GM18511 (cell line): ENCODE measurements at regions not wholly inside any gene's neighbourhood (a gene's known extent, or its start where the extent isn't known, plus 50 kb on each side); places are given as distances from the start of the nearest gene placed in this dataset.

Source experiments
- ATAC-seq: cut with Tn5 transposase; IDR thresholded peaks from one replicate; pipeline ENCODE4 v1.9.1; 2021; ENCODE audit warnings: mild to moderate bottlenecking, moderate library complexity; ENCODE audit not compliant: unreplicated experiment

DNA sequence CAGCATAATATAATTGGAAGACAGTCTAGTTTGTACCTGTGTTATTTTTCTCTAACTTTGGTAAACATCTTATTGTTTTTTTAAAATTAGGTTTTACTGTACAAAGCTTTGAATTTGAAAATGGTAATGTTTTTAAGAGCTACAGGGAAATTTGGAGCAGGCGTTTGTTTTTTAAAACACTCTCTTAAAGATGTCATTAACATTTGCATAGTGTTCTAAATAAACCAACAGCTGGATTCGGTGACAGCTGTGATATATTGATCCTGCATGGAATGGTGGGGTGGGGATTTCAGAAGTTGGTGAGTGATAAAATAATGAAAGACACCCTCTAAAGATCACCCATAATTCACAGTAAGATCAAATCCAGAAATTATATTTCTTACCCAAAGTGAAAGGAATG is 97.9 kb upstream of the PRL start:
- no peak for ATAC-seq

DNA sequence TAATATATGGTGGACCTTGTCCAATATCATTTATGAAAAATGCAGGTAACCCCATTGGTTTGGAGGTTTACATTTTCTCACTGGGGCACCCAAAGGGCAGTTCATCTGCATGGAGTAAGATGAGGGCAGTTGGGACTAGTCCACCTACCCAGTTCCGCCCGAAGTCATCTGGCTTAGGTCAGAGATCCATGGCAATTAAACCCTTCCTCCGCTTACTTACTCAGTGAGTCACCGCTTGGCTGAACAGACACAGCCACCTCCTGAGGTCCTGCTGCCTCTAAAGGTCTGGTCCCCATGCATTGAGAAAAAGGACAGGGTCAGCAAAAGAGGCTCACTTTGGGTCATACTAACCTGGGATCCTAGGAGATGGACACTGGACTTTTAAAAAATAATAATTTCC is 102.9 kb upstream of the PRL start:
- no peak for ATAC-seq

GRCh38 chr6:22401206-22401605 is 104.4 kb upstream of the PRL start:
- ATAC-seq, result no peak

GRCh38 chr6:22401932-22402331 is 105.1 kb upstream of the PRL start:
- ATAC-seq, result no peak

GRCh38 chr6:22409486-22409885 is 112.7 kb upstream of the PRL start:
- no peak for ATAC-seq

DNA sequence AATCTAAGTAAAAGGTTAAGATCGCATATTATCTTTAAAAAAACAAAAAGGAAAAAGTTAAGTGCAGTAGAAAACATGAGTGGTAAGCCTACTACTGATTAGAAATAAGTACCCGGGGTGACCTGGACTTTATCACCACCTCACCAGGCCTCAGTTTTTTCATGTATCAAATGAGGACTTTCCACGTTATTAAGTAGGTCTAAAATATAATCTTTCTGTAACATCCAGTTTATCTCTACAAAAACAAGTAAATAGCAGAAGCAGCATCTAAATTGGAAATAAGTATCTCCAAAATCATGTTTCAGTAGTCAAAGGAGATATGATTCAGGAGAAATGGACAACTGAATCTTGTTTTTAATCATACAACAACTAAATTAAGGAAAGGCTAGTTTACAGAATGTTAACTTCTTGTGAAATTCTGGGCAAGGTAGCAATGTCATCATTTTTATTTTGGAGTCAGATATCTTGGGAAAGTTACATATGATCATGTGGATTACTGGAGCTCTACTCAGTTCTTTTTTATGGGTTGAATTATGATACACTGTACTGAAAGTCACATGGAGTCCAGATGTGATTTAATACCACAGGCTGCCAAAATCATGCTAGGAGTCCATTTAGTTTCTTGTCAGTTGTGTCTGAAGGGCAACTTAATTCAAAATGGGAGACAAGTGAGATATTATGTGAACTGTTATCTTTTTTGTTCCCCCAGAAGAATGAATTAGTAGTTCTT is 114.7 kb upstream of the PRL start:
- ATAC-seq, result no peak

DNA sequence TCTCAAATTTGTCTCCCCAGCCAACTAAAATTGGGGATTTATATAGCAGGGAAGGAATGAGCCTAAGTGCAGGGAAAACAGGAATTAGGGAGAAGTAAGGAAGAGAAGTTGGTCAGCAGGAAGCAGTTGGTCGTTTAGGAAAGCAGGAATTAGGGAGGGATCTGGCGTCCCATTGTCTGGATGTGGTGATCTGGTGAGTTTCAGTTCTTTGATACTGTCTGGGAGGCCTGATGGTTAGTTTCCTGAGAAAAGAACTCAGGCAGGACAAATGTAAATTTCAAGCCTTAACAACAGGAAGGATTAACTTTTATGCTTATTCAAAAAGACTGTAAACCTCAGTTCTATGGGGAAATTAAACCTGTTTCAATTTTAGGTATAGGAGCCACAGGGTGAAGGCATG is 116.2 kb upstream of the PRL start:
- ATAC-seq, result no peak

- ATAC-seq, result no peak
Measured at GRCh38 chr6:22413681-22414311, 117.0 kb upstream of the PRL start.

- ATAC-seq, result no peak
Measured at GRCh38 chr6:22418714-22419113, 121.9 kb upstream of the PRL start.

GRCh38 chr6:22421198-22421597 is 124.4 kb upstream of the PRL start:
- no peak for ATAC-seq

GRCh38 chr6:22424196-22424595 is 127.4 kb upstream of the PRL start:
- ATAC-seq, result no peak

DNA sequence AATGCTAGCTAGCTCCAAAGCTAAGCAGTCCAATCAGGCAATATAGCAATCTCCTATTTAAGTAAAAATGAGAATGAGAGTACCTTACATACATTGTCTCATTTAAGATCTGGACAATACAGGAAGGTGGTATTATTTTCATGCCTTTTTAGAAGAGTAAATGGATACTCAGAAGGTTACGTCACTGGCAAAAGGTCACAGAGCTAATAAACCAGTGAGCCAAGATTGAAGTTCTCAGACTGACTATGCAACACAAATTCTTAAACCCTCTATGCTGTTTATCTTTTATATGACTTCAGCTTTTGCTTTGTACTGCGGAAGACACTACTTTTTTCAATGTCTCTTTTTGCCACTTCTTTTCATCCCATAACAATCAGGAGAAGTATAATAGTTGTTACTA is 135.2 kb upstream of the PRL start:
- no peak for ATAC-seq

DNA sequence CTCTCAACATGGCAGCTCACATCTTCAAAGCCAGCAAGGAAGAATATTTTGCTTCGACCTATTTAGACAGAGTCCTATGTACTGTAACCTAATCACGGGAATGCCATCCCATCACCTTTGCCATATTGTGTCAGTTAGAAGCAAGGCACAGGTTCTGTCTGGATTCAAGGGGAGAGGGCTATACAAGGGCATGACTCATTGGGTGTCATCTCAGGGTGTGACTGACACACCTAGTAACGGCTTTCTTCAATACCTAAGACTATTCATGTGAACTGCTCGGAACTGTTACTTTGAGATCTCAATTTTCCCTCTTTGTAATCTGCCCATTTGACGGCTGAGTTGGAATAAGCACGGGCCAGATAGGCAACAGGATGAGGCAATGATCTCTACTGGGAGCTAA is 135.6 kb upstream of the HDGFL1 start:
- no peak for ATAC-seq

DNA sequence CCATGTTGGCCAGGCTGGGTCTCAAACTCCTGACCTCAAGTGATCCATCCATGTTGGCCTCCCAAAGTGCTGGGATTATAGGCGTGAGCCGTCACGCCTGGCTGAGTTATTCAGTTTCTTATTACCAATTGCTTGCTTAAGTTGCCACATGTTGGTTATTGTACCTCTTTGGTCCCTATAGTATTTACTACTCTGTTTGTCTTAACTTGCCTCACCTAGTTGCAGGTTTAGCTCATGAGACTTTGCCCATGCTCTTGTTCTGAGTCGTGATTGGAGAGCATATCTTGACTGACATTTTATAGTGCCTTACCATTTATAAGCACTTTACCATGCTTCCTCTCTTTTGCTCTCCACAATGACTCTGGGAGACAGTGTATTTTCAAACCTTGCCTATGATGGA is 134.2 kb upstream of the HDGFL1 start:
- ATAC-seq, result no peak

GRCh38 chr6:22436134-22436533 is 133.2 kb upstream of the HDGFL1 start:
- ATAC-seq, result no peak

DNA sequence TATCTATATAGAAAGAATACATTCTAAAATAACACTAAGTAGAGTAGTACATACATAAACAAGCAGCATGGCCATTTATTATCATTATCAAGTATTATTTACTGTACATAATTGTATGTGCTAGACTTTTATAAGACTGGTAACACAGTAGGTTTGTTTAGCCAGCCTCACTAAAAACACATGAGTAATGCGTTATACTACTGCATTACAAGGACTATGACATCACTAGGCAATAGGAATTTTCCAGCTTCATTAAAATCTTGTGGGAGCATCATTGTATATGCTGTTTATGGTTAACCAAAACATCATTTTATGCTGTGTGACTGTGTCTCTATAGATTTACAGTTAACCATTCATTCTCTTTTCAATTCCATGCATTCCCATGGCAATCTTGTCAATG is 131.7 kb upstream of the HDGFL1 start:
- ATAC-seq, result no peak

DNA sequence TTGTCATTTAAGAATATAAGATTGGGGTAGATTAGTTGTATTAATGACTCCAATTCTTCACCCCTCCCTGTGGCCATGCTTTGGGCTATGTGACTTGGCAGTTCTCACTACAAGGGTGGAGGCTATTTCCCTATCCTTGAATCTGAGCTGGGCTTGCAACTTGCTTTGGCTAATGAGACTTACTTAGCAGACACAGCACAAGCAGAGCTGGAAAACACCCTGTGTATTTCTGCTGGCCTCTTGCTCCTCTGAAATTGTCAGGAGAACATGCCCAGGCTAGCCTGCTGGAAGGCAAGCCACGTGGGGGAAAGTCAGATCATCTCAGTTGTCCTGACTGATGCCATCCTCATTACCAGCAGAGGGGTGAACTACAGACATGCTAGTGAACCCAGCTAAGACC is 126.5 kb upstream of the HDGFL1 start:
- ATAC-seq, result no peak

- no peak for ATAC-seq
Measured at GRCh38 chr6:22444330-22444729, 125.0 kb upstream of the HDGFL1 start.

DNA sequence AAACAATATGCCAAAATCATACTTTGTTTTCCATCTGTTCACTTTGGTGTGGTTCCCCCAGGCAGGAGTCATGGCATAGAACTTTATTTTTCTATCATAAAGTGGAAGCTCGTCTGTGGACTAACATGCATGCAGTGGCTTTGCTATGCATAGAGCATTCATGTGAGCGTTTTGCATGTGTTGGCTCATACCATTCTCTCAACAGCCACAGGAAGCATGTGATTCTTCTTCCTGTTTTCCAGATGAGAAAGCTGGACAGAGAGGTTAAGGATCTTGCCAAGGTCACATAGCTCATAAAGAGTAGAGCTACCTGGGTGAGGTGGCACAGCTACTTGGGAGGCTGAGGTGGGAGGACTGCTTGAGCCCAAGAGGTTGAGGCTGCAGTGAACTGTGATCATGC is 123.4 kb upstream of the HDGFL1 start:
- ATAC-seq, result no peak

DNA sequence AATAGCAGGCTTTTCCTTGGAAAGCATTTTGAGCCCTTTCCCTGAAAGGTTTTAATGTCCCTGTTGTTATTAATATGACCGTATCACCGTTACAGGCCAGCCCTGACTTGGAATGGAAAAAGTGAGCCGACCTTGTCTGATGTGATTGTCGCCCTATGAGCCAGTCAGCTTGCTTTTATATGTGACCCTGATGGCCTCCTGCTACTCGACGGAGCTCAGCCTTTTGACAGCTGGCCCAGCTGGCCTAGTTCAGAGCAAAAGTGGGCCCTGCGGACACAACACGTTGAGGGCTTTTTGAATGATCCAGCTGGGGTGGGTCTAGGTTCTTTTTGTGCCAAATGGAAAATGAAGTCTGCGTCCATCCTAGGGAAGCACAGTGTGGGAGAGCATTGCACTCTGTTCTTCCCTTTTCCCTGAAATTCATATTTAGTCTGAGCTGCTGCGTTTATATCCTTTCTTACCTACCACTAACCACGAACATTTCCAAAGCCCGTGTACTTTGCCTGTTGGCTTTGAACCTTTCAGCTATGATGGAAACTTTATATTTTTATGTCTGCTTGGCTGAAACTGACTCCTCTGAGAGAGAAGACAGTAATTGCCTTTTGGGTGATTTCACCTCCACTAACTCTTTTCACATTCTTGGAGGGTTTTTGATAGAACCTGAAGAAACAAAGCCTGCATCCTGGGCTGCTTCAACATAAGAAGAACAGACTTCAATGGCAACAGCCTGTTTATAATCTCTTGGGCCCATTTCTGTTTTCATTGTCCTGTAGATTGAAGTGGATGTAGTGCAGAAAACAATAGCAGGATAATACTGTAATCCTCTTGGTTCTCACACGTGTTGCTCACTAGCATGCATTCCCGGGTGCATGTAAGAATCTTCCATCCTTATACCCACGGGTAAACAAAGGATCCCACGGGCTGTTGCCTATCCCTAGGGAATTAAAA is 121.8 kb upstream of the HDGFL1 start:
- ATAC-seq, result no peak

GRCh38 chr6:22448291-22448711 is 121.1 kb upstream of the HDGFL1 start:
- ATAC-seq, result no peak

GRCh38 chr6:22451962-22452361 is 117.4 kb upstream of the HDGFL1 start:
- ATAC-seq, result no peak
